Loucy (cell line): ENCODE measurements at regions not wholly inside any gene's neighbourhood (a gene's known extent, or its start where the extent isn't known, plus 50 kb on each side); places are given as distances from the start of the nearest gene placed in this dataset.

Experiments used
- CTCF ChIP-seq: fragments of 200-600 bp; sonication (generic); conservative IDR thresholded peaks from 2 replicates; pipeline ENCODE4 v1.5.1; 2014; ENCODE audit warnings: mild to moderate bottlenecking, antibody characterized with exemption, low read length
- EZH2phosphoT487 ChIP-seq: fragments of 200-600 bp; IDR thresholded peaks from 2 replicates; pipeline ENCODE4 v1.6.1; 2018; ENCODE audit warnings: antibody characterized with exemption, mild to moderate bottlenecking, moderate library complexity, borderline replicate concordance

DNA sequence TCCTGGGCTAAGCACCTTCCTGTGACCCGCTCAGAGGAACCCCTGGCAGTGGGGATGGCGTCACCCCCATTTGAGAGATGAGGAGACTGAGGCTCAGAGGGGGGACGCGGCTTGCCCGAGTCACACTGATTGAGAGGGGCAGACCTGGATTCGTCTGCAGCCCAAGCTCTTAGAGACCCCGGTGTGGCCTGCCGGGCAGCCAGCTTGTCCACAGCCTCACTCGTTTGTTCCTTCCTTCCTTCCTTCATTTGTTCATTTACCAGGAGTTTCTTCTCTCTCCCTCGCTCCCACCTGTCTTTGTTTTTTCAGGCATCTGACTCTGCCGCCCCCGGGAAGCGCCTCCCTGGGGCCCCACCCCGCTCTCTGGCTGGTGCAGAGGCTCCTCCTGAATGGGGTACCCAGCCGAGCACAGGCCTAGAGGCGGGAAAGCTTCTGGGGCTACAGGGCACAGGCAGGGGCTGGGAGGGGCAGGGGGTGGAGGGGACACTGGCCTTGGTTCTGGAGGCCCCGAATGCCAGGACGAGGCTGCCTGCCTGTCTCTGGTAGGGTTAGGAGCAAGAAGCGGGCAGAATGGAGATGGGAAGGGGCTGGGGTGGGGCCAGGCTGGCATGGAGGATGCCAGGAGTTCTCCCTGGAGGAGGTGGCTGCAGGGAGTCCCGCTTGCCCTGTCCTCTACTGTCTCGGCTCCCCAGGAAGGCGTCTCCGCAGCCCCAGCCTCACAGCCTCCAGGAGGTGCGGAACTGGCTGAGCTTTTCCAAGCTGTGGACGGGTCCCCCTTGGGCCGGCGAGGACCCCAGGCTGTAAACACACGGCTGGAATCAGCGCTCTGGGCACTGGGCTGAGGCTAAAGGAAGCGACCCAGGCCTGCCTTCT, 91.6 kb downstream of the UNCX start:
- TF ChIP-seq CTCF (no peak), EZH2phosphoT487 (no peak)
